ENCODE measurements at regions not wholly inside any gene's neighbourhood (a gene's known extent, or its start where the extent isn't known, plus 50 kb on each side); places are given as distances from the start of the nearest gene placed in this dataset.
"Not testable (repeated sequence)": the region's sequence is repeated elsewhere in the genome, so short reads cannot be mapped to it uniquely, and the experiment has no call there.

- no peak for TF ChIP-seq CTCF (IDR thresholded peaks at IDR 0.05; ENCODE audit: control insufficient read depth, insufficient read depth, low read depth, low read length, missing control alignments)
- DNase-seq (ENCODE audit: low read depth): no peak
These were observed 183.3 kb upstream of the ELAVL2 start for GRCh38 chr9:24009322-24009721.

GRCh38 chr9:24007185-24007584, 181.1 kb upstream of the ELAVL2 start:
- H3K4me3 ChIP-seq (ENCODE audit: control insufficient read depth, low read depth, low read length): no peak overlapping the region
- no peak for TF ChIP-seq CTCF (IDR thresholded peaks at IDR 0.05; ENCODE audit: control insufficient read depth, insufficient read depth, low read depth, low read length, missing control alignments)
- DNase-seq (ENCODE audit: low read depth): no peak

More at GRCh38 chr9:24009322-24009721, 183.3 kb upstream of the ELAVL2 start:
- H3K4me3 ChIP-seq (ENCODE audit: control insufficient read depth, low read depth, low read length): no peak overlapping the region

- DNase-seq (ENCODE audit: low read depth); H3K4me3 ChIP-seq (ENCODE audit: control insufficient read depth, low read depth, low read length): not testable (repeated sequence)
These were observed 165.8 kb upstream of the ELAVL2 start for GRCh38 chr9:23991874-23992273.

- no peak overlapping the region for H3K4me3 ChIP-seq (ENCODE audit: control insufficient read depth, low read depth, low read length)
- TF ChIP-seq CTCF (IDR thresholded peaks at IDR 0.05; ENCODE audit: control insufficient read depth, insufficient read depth, low read depth, low read length, missing control alignments): no peak
- DNase-seq (ENCODE audit: low read depth): no peak
These were observed 153.5 kb upstream of the ELAVL2 start for GRCh38 chr9:23979491-23979890.

- no peak overlapping the region for H3K4me3 ChIP-seq (ENCODE audit: control insufficient read depth, low read depth, low read length)
- TF ChIP-seq CTCF (IDR thresholded peaks at IDR 0.05; ENCODE audit: control insufficient read depth, insufficient read depth, low read depth, low read length, missing control alignments): no peak
- no peak for DNase-seq (ENCODE audit: low read depth)
These were observed 136.1 kb upstream of the ELAVL2 start for GRCh38 chr9:23962101-23962500.

- no peak for TF ChIP-seq CTCF (IDR thresholded peaks at IDR 0.05; ENCODE audit: control insufficient read depth, insufficient read depth, low read depth, low read length, missing control alignments)
- H3K4me3 ChIP-seq (ENCODE audit: control insufficient read depth, low read depth, low read length): no peak overlapping the region
- DNase-seq (ENCODE audit: low read depth): no peak
These were observed 119.9 kb upstream of the ELAVL2 start for GRCh38 chr9:23945897-23946296.

GRCh38 chr9:23941051-23941450, 115.0 kb upstream of the ELAVL2 start:
- DNase-seq (ENCODE audit: low read depth): no peak
- H3K4me3 ChIP-seq (ENCODE audit: control insufficient read depth, low read depth, low read length): no peak overlapping the region
- no peak for TF ChIP-seq CTCF (IDR thresholded peaks at IDR 0.05; ENCODE audit: control insufficient read depth, insufficient read depth, low read depth, low read length, missing control alignments)
